Frontal cortex (tissue), 3 donors: ENCODE measurements at regions not wholly inside any gene's neighbourhood (a gene's known extent, or its start where the extent isn't known, plus 50 kb on each side); places are given as distances from the start of the nearest gene placed in this dataset.

Source experiments
- DNase-seq, 2 donors: peaks; one replicate each; pipeline ENCODE4 v3.0.0; 2012; ENCODE audit warnings: low spot score in 2 of 2
- FAIRE-seq: peaks from 2 replicates; lab custom pipeline; 2012; peaks lifted over from hg19 to GRCh38; lab: Jason Lieb, UNC
- donor health status: control.
- donor health status: control.
- donor health status: control.

- FAIRE-seq (no peak), DNase-seq (no peak)
These were observed 110.7 kb upstream of the ADGRF1 start for GRCh38 chr6:47152666-47153403.

DNA sequence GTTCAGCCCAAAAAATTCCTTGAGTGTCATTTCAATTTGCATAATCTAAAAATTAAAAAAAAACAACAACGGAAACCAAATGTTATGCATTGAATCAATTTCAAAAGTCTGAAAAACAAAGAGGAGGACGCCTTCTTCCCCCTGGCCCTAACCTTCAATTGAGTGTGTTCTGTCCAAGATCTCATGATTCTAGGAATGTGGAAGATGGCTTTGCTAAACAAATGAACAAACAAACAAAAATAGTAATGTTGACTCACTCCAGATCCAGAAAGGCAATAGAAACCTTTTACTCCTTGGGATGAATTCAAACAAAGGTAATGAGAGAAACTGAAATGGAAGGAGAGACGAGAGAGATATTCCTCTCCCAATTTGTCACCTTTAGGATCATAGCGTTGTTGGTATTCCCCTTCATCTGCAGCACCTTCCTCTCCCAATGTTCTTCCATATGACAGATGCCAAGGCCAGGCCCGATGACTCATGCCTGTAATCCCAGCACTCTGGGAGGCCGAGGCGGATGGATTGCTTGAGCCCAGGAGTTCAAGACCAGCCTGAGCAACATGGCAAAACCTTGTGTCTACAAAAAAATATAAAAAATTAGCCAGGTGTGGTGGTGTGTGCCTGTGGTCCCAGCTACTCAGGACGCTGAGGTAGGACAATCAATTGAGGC lies 109.2 kb upstream of the ADGRF1 start:
- DNase-seq (no peak), FAIRE-seq (no peak)

- DNase-seq (no peak), FAIRE-seq (no peak)
These were observed 107.4 kb upstream of the ADGRF1 start for GRCh38 chr6:47149554-47149953.

DNA sequence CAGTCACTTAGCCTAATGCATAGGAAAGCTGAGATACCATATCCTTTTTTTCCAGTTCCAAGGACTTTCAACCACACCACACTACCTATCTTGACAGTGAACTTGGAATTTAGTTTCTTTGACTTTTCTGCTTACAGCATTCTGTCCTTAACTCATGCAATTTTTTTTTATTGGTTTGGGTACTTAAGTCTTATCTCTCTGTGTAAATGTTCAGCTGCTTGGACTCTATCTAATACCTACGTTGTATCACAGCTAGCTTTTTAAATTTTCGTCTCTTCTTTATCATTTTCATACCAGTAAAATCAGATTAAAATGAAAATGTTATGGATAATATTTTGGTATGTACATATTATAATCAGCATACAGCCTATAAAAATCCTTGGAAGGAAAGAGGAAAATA lies 106.9 kb upstream of the ADGRF1 start:
- FAIRE-seq, result no peak

GRCh38 chr6:47147836-47148344 lies 105.8 kb upstream of the ADGRF1 start:
- no peak for FAIRE-seq

More for the DNA sequence above, 106.9 kb upstream of the ADGRF1 start:
- no peak for DNase-seq

GRCh38 chr6:47147175-47147727 lies 105.1 kb upstream of the ADGRF1 start:
- DNase-seq (no peak), FAIRE-seq (no peak)

More at GRCh38 chr6:47147836-47148344, 105.8 kb upstream of the ADGRF1 start:
- no peak for DNase-seq

GRCh38 chr6:47146431-47147174 lies 104.5 kb upstream of the ADGRF1 start:
- FAIRE-seq (no peak), DNase-seq (no peak)

GRCh38 chr6:47145212-47145611 lies 103.1 kb upstream of the ADGRF1 start:
- FAIRE-seq (no peak), DNase-seq (no peak)

- peak; percentile 28 for FAIRE-seq
- DNase-seq, result no peak
These were observed 102.2 kb upstream of the ADGRF1 start for GRCh38 chr6:47144306-47144705.

DNA sequence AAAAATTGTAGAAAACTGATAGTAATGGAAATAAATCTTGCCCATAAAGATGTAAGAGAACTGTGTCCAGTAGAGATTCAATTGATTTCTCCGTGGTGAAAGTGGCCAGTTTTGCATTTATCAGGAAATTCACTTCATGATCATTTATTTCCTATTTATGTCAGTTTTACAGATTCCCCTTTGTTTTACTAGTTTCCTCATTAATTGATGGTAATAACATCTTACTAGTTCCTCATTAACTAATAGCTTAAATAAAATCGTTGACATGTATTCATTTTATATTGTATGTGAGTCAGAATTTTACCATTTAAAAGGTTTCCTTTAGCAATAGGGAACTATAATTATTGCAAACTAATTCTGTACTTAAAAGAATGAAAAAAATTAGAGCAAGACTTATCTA lies 99.8 kb upstream of the ADGRF1 start:
- FAIRE-seq (no peak), DNase-seq (no peak)

GRCh38 chr6:47141171-47141570 lies 99.0 kb upstream of the ADGRF1 start:
- FAIRE-seq (no peak), DNase-seq (no peak)

DNA sequence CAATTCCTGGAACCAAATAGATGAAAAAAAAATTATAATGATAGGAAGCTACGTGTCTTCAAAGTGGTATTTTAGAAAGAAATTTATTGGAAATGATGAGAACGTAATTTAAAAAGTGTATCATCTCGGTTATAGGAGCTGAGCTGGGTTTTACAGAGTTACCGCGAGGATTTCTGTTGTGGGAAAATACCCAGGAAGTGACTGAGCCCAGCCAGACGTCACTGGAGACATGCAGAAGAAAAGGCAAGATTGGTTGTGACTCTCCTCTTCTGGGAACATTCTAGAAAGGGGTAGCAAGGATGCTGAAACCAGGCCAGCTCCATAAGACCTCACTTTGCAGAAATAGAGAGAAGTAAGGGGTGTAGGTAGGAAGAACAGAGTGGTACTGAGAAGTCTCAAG lies 95.9 kb upstream of the ADGRF1 start:
- DNase-seq (no peak), FAIRE-seq (no peak)

GRCh38 chr6:47137073-47137472 lies 94.9 kb upstream of the ADGRF1 start:
- FAIRE-seq, result no peak

GRCh38 chr6:47135772-47136171 lies 93.6 kb upstream of the ADGRF1 start:
- no peak for FAIRE-seq

More at GRCh38 chr6:47137073-47137472, 94.9 kb upstream of the ADGRF1 start:
- no peak for DNase-seq

GRCh38 chr6:47134476-47135189 lies 92.5 kb upstream of the ADGRF1 start:
- FAIRE-seq, result no peak
- no peak for DNase-seq

More at GRCh38 chr6:47135772-47136171, 93.6 kb upstream of the ADGRF1 start:
- DNase-seq, result no peak

GRCh38 chr6:47133230-47134000 lies 91.3 kb upstream of the ADGRF1 start:
- no peak for FAIRE-seq
- no peak for DNase-seq

- FAIRE-seq, result no peak
- DNase-seq, result no peak
These were observed 90.6 kb upstream of the ADGRF1 start for GRCh38 chr6:47132724-47133123.

GRCh38 chr6:47131773-47132172 lies 89.6 kb upstream of the ADGRF1 start:
- FAIRE-seq, result no peak
- DNase-seq, result no peak

- DNase-seq (no peak), FAIRE-seq (no peak)
These were observed 88.0 kb upstream of the ADGRF1 start for GRCh38 chr6:47130086-47130485.
